HG03066 (cell line): ENCODE measurements at regions not wholly inside any gene's neighbourhood (a gene's known extent, or its start where the extent isn't known, plus 50 kb on each side); places are given as distances from the start of the nearest gene placed in this dataset.
"Not testable (repeated sequence)": the region's sequence is repeated elsewhere in the genome, so short reads cannot be mapped to it uniquely, and the experiment has no call there.

Experiments used
- ATAC-seq: cut with Tn5 transposase; IDR thresholded peaks from one replicate; pipeline ENCODE4 v1.9.1; 2021; ENCODE audit warnings: low read depth; ENCODE audit not compliant: unreplicated experiment

- not testable (repeated sequence) for ATAC-seq
These were observed 209.9 kb downstream of the TRIB2 start for GRCh38 chr2:12926641-12927040.

GRCh38 chr2:12928197-12928774 lies 211.6 kb downstream of the TRIB2 start:
- ATAC-seq = no peak

- no peak for ATAC-seq
These were observed 212.2 kb downstream of the TRIB2 start for GRCh38 chr2:12928775-12929401.

DNA sequence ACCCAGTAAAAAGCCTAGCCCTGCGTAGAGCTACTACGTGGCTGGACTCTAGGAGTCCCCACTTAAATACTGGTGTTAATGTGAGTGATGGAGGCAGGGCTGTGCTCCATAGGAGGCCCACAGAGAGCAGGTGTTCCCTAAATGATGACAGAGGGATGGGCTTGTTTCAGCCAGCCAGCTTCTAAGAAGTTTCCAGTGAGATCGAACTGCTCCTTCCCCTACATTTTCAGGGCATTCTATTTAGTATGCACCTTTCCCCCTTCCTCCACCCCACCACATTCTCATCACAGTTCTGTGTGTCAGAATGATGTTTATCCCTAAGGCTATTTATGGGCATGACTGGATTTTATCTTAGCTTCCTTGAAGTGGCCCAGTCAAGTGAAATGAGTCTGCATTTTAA lies 213.0 kb downstream of the TRIB2 start:
- no peak for ATAC-seq

- ATAC-seq = no peak
These were observed 213.7 kb downstream of the TRIB2 start for GRCh38 chr2:12930391-12930790.

DNA sequence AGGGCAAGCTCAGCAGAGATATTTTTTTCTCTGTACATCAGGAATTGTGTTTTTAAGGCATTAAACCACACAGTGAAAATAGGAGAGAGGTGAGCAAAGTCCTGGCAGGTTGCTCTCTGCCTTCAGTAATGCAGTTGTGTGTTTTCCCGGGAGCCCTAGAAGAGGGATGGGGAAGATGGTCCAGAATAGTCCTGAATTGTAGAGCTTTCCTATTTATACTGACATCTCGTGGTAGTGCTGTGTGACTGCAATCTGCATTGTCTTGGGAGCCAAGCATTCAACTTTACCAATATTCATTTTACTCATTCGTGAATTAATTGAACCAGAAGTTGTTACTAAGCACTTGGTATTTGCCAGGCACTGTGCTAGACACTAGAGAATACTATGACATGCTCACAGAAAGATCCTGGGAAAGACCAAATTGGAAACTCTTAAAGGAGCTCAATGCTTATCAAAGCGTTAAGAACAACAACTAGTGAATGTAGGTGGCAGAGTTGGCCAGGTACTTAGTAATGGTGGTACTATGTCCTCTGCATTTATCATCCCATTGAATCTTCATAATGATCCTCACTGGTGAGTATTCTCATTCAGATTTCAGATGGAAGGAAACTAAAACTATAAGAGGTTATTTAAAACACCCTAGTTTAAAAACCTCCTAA lies 214.6 kb downstream of the TRIB2 start:
- ATAC-seq = no peak

GRCh38 chr2:12932192-12932591 lies 215.5 kb downstream of the TRIB2 start:
- no peak for ATAC-seq

- no peak for ATAC-seq
These were observed 217.5 kb downstream of the TRIB2 start for GRCh38 chr2:12934146-12934756.

GRCh38 chr2:12935222-12935621 lies 218.5 kb downstream of the TRIB2 start:
- ATAC-seq = no peak

DNA sequence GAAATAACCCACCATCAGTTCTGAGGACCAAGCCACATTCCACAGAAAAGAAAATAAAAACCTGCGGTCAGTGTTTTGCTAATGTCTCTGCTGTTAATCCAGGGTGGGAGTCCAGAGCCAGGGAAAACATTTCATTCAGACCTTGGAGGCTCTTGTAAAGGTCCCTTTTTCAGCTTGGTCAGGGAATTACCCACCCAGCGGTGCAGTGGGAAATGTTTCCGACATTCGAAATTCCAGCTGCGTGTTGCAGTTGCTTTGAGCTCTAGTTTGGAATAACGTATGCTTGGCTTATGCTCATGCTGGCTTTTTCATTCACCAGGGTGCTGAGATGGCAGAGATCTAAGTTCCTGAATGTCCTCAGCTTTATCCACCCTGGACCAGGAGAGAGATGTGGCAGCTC lies 219.1 kb downstream of the TRIB2 start:
- no peak for ATAC-seq

DNA sequence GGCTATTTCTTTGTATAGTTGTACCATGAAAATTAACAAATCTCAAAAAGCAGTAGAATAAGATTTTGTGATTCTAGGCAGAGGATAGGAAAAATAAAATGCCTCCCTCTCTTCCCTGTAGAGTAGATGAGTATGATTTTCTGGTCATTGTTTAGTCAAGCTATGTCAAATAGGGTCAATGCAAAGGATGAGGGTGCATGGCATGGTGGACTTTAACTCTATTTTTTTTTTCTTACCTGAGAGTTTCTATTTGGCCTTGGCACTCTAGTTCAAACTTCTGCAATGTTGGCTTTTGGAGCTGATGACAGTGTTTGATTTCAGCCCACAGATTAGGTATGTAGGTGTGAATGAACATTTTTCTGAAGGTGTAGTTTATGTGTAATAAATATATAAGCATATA lies 224.5 kb downstream of the TRIB2 start:
- ATAC-seq = no peak

- no peak for ATAC-seq
These were observed 231.7 kb downstream of the TRIB2 start for GRCh38 chr2:12948231-12948960.

- ATAC-seq = no peak
These were observed 232.2 kb downstream of the TRIB2 start for GRCh38 chr2:12948961-12949353.

DNA sequence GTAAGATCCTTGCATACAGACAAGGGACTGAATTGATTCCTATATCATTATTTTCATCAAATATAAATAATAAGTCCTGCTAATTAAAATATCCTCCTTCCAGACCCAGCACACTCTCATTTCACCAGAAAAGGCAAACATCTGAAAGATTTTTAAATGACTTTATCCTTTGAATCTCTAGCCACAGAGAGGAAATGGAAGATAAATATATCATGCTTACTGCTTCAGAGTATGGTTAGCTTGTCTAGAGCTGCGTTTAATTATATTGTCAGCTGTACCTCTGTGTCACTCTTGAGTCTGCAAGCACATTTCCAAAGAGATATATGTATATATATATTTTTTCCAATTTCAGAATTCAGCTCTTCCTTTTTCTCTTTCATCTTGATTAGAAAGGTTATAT lies 232.7 kb downstream of the TRIB2 start:
- ATAC-seq = no peak

GRCh38 chr2:12950174-12950573 lies 233.4 kb downstream of the TRIB2 start:
- no peak for ATAC-seq

GRCh38 chr2:12950957-12951656 lies 234.4 kb downstream of the TRIB2 start:
- no peak for ATAC-seq

DNA sequence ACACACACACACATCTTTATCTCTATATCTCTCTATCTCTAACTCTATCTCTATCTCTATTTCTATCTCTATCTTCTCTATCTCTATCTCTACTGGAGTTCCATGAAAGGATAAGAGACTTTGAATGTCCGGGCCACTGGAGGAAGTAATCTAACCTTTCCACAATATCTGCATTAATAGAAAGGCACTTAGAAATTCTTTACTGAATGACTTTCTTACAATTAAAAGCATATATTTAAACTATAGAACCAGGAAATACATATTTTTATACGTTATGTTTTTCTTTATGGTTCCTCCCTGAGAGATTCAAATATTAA lies 234.9 kb downstream of the TRIB2 start:
- ATAC-seq = no peak

GRCh38 chr2:12953596-12953995 lies 236.9 kb downstream of the TRIB2 start:
- ATAC-seq = no peak

- ATAC-seq = no peak
These were observed 239.1 kb downstream of the TRIB2 start for GRCh38 chr2:12955864-12956263.

DNA sequence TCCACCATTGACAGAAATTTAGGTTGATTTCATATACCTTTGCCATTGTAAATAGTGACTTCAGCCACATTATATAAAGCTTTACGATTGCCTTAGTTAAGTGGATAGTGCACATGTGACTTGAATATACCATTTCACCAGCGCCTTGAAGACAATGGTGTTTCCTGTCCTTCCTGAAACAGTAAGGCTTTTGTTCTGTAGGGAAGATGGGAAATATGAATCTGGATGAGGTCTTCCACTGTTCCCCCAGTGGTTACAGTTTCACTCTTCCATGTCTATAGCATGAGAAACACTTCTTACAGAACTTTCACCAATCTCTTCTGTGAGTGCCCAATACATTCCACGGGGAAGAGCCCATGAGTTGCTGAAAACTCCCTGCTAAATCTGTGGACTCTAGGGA lies 240.5 kb downstream of the TRIB2 start:
- ATAC-seq = no peak

DNA sequence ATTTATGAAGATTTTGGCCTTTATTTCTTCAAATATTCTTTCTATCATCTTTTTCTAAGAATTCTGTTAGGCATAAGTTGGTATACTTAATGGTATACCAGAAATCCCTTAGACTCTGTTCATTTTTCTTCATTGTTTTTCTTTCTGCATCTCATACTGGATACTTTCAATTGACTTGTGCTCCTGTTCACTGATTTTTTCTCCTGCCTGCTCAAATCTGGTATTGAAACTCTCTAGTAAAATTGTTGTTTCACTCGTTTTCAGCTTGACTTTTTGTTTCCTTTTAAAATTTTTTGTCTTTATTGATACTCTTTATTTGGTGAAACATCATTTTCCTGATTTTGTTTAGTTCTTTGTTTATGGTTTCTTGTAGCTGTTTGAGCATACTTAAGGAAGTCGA lies 243.2 kb downstream of the TRIB2 start:
- ATAC-seq = no peak
